Cardiac muscle cell (in vitro differentiated cells and primary cell): ENCODE measurements at regions not wholly inside any gene's neighbourhood (a gene's known extent, or its start where the extent isn't known, plus 50 kb on each side); places are given as distances from the start of the nearest gene placed in this dataset.

Experiments used
- DNase-seq, 2 donors: peaks; one replicate each; pipeline versions ENCODE4 v3.0.0 to v3.0.0-alpha.2; 2010 to 2017; ENCODE audit warnings: low read depth in 1 of 2, low spot score in 1 of 2
- H3K27ac ChIP-seq: fragments of 200-600 bp; sonication (generic); 2 replicates; pipeline ENCODE4 v1.5.1; 2016
- H3K27me3 ChIP-seq: fragments of 200-600 bp; sonication (generic); 2 replicates; pipeline ENCODE4 v1.6.0; 2016; ENCODE audit warnings: control low read depth
- H3K36me3 ChIP-seq: fragments of 200-600 bp; sonication (generic); 2 replicates; pipeline ENCODE4 v1.5.1; 2016; ENCODE audit warnings: control low read depth
- H3K4me1 ChIP-seq: fragments of 200-600 bp; sonication (generic); 2 replicates; pipeline ENCODE4 v1.8.1; 2017; ENCODE audit warnings: low read depth, mild to moderate bottlenecking, mixed run types
- H3K4me3 ChIP-seq: fragments of 200-600 bp; sonication (generic); 2 replicates; pipeline ENCODE4 v1.5.1; 2016; ENCODE audit warnings: mild to moderate bottlenecking
- H3K9me3 ChIP-seq: fragments of 200-600 bp; sonication (generic); 2 replicates; pipeline ENCODE4 v1.5.1; 2017; ENCODE audit warnings: low read depth, mild to moderate bottlenecking, control low read depth
- CTCF ChIP-seq: IDR thresholded peaks from 2 replicates; pipeline ENCODE4 v1.5.1; 2012; ENCODE audit warnings: low read depth, mild to moderate bottlenecking, low read length

- H3K27me3 ChIP-seq: peaks cover 48% of the 10 kb centered on the region
- H3K4me3 ChIP-seq: no peak overlapping the region
- no peak overlapping the region for H3K27ac ChIP-seq
- no peaks in the 10 kb centered on the region for H3K36me3 ChIP-seq
- H3K4me1 ChIP-seq: no peaks in the 10 kb centered on the region
- H3K9me3 ChIP-seq: no peaks in the 10 kb centered on the region
- DNase-seq: no peak
- TF ChIP-seq CTCF: no peak
Measured at GRCh38 chr20:63070771-63071540, 64.2 kb upstream of the BHLHE23 start.

GRCh38 chr20:63070301-63070625 lies 63.5 kb upstream of the BHLHE23 start:
- Histone ChIP-seq H3K4me1 (no peaks in the 10 kb centered on the region), H3K27ac (no peak overlapping the region), H3K27me3 (peaks cover 48% of the 10 kb centered on the region), H3K36me3 (no peaks in the 10 kb centered on the region), H3K4me3 (no peak overlapping the region), H3K9me3 (no peaks in the 10 kb centered on the region)
- DNase-seq: no peak
- no peak for TF ChIP-seq CTCF

- Histone ChIP-seq H3K27me3 (peaks cover 38% of the 10 kb centered on the region), H3K4me3 (no peak overlapping the region), H3K4me1 (no peaks in the 10 kb centered on the region), H3K27ac (no peak overlapping the region), H3K36me3 (no peaks in the 10 kb centered on the region), H3K9me3 (no peaks in the 10 kb centered on the region)
- TF ChIP-seq CTCF: no peak
- DNase-seq: no peak
Measured at GRCh38 chr20:63068711-63069367, 62.1 kb upstream of the BHLHE23 start.

GRCh38 chr20:63067721-63068560 lies 61.2 kb upstream of the BHLHE23 start:
- H3K27ac ChIP-seq: no peak overlapping the region
- no peak for DNase-seq
- TF ChIP-seq CTCF: no peak
- H3K4me3 ChIP-seq: no peak overlapping the region
- H3K27me3 ChIP-seq: peaks cover 29% of the 10 kb centered on the region
- H3K9me3 ChIP-seq: no peaks in the 10 kb centered on the region
- no peaks in the 10 kb centered on the region for H3K4me1 ChIP-seq
- H3K36me3 ChIP-seq: no peaks in the 10 kb centered on the region

- no peaks in the 10 kb centered on the region for H3K4me1 ChIP-seq
- H3K36me3 ChIP-seq: no peaks in the 10 kb centered on the region
- H3K9me3 ChIP-seq: no peaks in the 10 kb centered on the region
- TF ChIP-seq CTCF: no peak
- no peak for DNase-seq
- H3K4me3 ChIP-seq: no peak overlapping the region
- H3K27me3 ChIP-seq: peaks cover 22% of the 10 kb centered on the region
- H3K27ac ChIP-seq: no peak overlapping the region
Measured at GRCh38 chr20:63067266-63067635, 60.5 kb upstream of the BHLHE23 start.
